ENCODE measurements at regions not wholly inside any gene's neighbourhood (a gene's known extent, or its start where the extent isn't known, plus 50 kb on each side); places are given as distances from the start of the nearest gene placed in this dataset.

DNA sequence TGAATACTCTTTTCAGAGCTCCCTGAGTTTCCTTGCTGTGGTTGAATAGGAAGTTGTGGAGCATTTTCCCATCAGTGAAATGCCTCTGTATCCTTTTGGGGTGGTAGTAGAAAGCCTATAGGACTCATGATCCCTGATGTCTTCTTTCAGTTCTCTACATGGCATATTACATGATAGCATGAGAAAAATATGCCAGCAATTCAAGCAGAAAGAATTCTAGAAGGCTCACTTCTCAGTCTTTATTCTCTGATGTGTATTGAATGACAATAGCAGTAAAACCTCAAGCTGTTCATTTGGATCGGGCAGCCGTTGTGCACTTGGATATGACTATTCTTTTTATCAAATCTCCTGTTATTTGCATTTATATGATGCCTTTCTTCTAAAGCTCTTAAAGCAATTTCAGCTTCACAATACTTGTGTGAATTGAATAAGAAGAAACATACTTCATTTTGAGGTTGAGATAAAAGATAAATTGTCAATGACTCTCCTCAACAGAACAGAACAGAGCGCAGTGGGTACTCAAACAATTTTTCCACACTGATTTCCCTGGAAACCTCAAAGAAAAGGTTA, 251.5 kb upstream of the FBXO33 start:
- Histone ChIP-seq H3K4me3 (ENCODE audit: low read depth in 2 of 2, low read length in 1 of 2) (no peak overlapping the region), H2AFZ (ENCODE audit: low read depth) (no peak overlapping the region), H3K79me2 (ENCODE audit: insufficient read depth) (no peaks in the 10 kb centered on the region), H3K27me3 (ENCODE audit: insufficient read depth) (no peaks in the 10 kb centered on the region), H3K36me3 (replicated peaks in 1 of 2; ENCODE audit: control insufficient read depth in 1 of 2, insufficient read depth in 2 of 2, low read length in 1 of 2) (no peaks in the 10 kb centered on the region), H3K9me3 (no peaks in the 10 kb centered on the region), H3K27ac (ENCODE audit: low read depth in 2 of 2, low read length in 1 of 2) (no peak overlapping the region), H3K4me2 (no peak overlapping the region), H3K4me1 (ENCODE audit: control insufficient read depth in 1 of 2, insufficient read depth in 2 of 2, low read depth in 1 of 2, low read length in 1 of 2) (no peaks in the 10 kb centered on the region), H4K20me1 (ENCODE audit: insufficient read depth) (no peaks in the 10 kb centered on the region), H3F3A (replicated peaks; ENCODE audit: insufficient read depth) (no peaks in the 10 kb centered on the region), H3K9ac (no peak overlapping the region), H3K9me2 (no peaks in the 10 kb centered on the region)
- TF ChIP-seq, protein P1, sequence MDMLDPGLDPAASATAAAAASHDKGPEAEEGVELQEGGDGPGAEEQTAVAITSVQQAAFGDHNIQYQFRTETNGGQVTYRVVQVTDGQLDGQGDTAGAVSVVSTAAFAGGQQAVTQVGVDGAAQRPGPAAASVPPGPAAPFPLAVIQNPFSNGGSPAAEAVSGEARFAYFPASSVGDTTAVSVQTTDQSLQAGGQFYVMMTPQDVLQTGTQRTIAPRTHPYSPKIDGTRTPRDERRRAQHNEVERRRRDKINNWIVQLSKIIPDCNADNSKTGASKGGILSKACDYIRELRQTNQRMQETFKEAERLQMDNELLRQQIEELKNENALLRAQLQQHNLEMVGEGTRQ (IDR thresholded peaks at IDR 0.05; ENCODE audit: borderline replicate concordance, low read depth, low read length), result no peak
- TF ChIP-seq FOSL2 (IDR thresholded peaks at IDR 0.05; ENCODE audit: borderline replicate concordance, low read depth) (no peak), FOXM1 (IDR thresholded peaks at IDR 0.05; ENCODE audit: low read depth) (no peak), NFIC (IDR thresholded peaks at IDR 0.05; ENCODE audit: borderline replicate concordance) (no peak), SIN3A (IDR thresholded peaks at IDR 0.05; ENCODE audit: borderline replicate concordance, low read depth, low read length) (no peak), RCOR1 (IDR thresholded peaks at IDR 0.05; ENCODE audit: low read length) (no peak), YY1 (IDR thresholded peaks at IDR 0.05; ENCODE audit: low read depth) (no peak), MXI1 (IDR thresholded peaks at IDR 0.05; ENCODE audit: low read depth, low read length) (no peak), GABPA (IDR thresholded peaks at IDR 0.05; ENCODE audit: low read depth) (no peak), RXRA (IDR thresholded peaks at IDR 0.05; ENCODE audit: borderline replicate concordance, low read depth) (no peak), TEAD4 (IDR thresholded peaks at IDR 0.05; ENCODE audit: borderline replicate concordance, insufficient read depth) (no peak)
- CTCF ChIA-PET, result no interaction called here
- DNase-seq, result no peak
- POLR2A ChIA-PET, result no interaction called here
- WGBS (ENCODE audit: low lambda C conversion rate), result 2% methylated on average over 3 of the region's 3 CpGs

DNA sequence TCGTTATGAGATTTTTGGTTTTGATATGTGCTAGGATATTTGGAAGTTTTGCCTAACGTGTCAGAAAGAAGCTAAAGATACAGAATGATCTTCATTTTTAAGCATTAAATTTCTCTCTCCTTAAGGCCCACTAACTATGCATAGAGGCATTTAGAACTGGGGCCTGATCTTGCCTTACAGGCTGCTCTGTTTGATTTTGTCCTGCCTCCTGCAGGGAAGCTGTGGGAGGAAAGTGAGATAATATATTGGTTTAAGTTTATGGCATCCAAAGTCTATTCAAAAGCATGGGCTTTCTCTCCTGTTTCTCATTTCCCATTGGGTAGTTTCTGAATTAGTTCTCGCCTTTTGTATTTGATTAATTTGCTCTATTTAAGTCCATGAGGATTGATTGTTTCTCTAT, 250.3 kb upstream of the FBXO33 start:
- H3K4me1 ChIP-seq (ENCODE audit: control insufficient read depth in 1 of 2, insufficient read depth in 2 of 2, low read depth in 1 of 2, low read length in 1 of 2), result no peaks in the 10 kb centered on the region
- H3K9me3 ChIP-seq, result no peaks in the 10 kb centered on the region
- H3K79me2 ChIP-seq (ENCODE audit: insufficient read depth), result no peaks in the 10 kb centered on the region
- ChIA-PET POLR2A (no interaction called here), CTCF (no interaction called here)
- H3K27me3 ChIP-seq (ENCODE audit: insufficient read depth), result no peaks in the 10 kb centered on the region
- no peak overlapping the region for H3K4me3 ChIP-seq (ENCODE audit: low read depth in 2 of 2, low read length in 1 of 2)
- H2AFZ ChIP-seq (ENCODE audit: low read depth), result no peak overlapping the region
- H3F3A ChIP-seq (replicated peaks; ENCODE audit: insufficient read depth), result no peaks in the 10 kb centered on the region
- TF ChIP-seq CHD2 (IDR thresholded peaks at IDR 0.05; ENCODE audit: low read length, partially characterized antibody) (no peak), NFIC (IDR thresholded peaks at IDR 0.05; ENCODE audit: borderline replicate concordance) (no peak), MEF2A (IDR thresholded peaks at IDR 0.05; ENCODE audit: borderline replicate concordance, low read depth) (no peak), RCOR1 (IDR thresholded peaks at IDR 0.05; ENCODE audit: low read length) (no peak), EZH2phosphoT487 (IDR thresholded peaks at IDR 0.05; ENCODE audit: borderline replicate concordance, low read depth) (no peak), GATA2 (CRISPR knock-in tag; IDR thresholded peaks at IDR 0.05) (no peak), POLR2AphosphoS5 (IDR thresholded peaks at IDR 0.05; ENCODE audit: low read depth, low read length) (no peak)
- TF ChIP-seq, protein P2, sequence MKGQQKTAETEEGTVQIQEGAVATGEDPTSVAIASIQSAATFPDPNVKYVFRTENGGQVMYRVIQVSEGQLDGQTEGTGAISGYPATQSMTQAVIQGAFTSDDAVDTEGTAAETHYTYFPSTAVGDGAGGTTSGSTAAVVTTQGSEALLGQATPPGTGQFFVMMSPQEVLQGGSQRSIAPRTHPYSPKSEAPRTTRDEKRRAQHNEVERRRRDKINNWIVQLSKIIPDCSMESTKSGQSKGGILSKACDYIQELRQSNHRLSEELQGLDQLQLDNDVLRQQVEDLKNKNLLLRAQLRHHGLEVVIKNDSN (IDR thresholded peaks at IDR 0.05; ENCODE audit: borderline replicate concordance, low read depth), result no peak
- no peak overlapping the region for H3K9ac ChIP-seq
- H3K27ac ChIP-seq (ENCODE audit: low read depth in 2 of 2, low read length in 1 of 2), result no peak overlapping the region
- no peak for DNase-seq
- WGBS (ENCODE audit: low lambda C conversion rate), result 0% methylated on average over 3 of the region's 3 CpGs
- no peaks in the 10 kb centered on the region for H3K9me2 ChIP-seq
- no peak overlapping the region for H3K4me2 ChIP-seq
- no peaks in the 10 kb centered on the region for H4K20me1 ChIP-seq (ENCODE audit: insufficient read depth)
- H3K36me3 ChIP-seq (replicated peaks in 1 of 2; ENCODE audit: control insufficient read depth in 1 of 2, insufficient read depth in 2 of 2, low read length in 1 of 2), result no peaks in the 10 kb centered on the region
